ENCODE measurements at regions not wholly inside any gene's neighbourhood (a gene's known extent, or its start where the extent isn't known, plus 50 kb on each side); places are given as distances from the start of the nearest gene placed in this dataset.
A peak's percentile ranks its signal among the peaks of the same experiment; 100 is the strongest.

DNA sequence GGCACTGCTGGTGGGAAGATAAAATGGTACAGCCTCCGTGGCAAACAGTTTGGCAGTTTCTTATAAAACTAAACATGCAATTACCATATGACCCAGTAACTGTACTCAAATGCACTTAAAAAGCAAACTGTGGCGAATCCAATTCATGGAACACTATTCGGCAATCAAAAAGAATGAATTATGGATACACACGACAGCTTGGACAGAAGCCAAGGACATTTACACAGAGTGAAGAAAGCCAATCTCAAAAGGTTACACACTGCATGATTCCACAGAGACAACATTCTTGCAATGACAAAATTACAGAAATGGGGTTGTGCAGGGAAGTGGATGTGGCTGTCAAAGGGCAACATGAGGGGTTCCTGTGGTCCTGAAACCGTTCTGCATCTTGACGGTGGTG, 122.1 kb upstream of the IQSEC1 start:
- Histone ChIP-seq H3K27me3 (no peaks in the 10 kb centered on the region), H3K9me3 (no peaks in the 10 kb centered on the region), H3K36me3 (no peaks in the 10 kb centered on the region), H3K4me3 (ENCODE audit: low read depth, low read length) (no peak overlapping the region), H3K4me1 (no peaks in the 10 kb centered on the region)
- TF ChIP-seq CTCF (IDR thresholded peaks at IDR 0.05; ENCODE audit: low read depth, low read length): no peak
- no peak for DNase-seq

- Histone ChIP-seq H3K36me3 (no peaks in the 10 kb centered on the region), H3K27me3 (no peaks in the 10 kb centered on the region), H3K9me3 (no peaks in the 10 kb centered on the region), H3K4me3 (ENCODE audit: low read depth, low read length) (no peak overlapping the region), H3K4me1 (no peaks in the 10 kb centered on the region)
- TF ChIP-seq CTCF (IDR thresholded peaks at IDR 0.05; ENCODE audit: low read depth, low read length): no peak
- no peak for DNase-seq
These were observed 121.3 kb upstream of the IQSEC1 start for GRCh38 chr3:13194285-13195209.

- H3K4me1 ChIP-seq: no peaks in the 10 kb centered on the region
- H3K27me3 ChIP-seq: no peaks in the 10 kb centered on the region
- H3K4me3 ChIP-seq (ENCODE audit: low read depth, low read length): no peak overlapping the region
- no peaks in the 10 kb centered on the region for H3K36me3 ChIP-seq
- TF ChIP-seq CTCF (IDR thresholded peaks at IDR 0.05; ENCODE audit: low read depth, low read length): no peak
- no peaks in the 10 kb centered on the region for H3K9me3 ChIP-seq
- DNase-seq: no peak
These were observed 120.4 kb upstream of the IQSEC1 start for GRCh38 chr3:13193320-13194284.

DNA sequence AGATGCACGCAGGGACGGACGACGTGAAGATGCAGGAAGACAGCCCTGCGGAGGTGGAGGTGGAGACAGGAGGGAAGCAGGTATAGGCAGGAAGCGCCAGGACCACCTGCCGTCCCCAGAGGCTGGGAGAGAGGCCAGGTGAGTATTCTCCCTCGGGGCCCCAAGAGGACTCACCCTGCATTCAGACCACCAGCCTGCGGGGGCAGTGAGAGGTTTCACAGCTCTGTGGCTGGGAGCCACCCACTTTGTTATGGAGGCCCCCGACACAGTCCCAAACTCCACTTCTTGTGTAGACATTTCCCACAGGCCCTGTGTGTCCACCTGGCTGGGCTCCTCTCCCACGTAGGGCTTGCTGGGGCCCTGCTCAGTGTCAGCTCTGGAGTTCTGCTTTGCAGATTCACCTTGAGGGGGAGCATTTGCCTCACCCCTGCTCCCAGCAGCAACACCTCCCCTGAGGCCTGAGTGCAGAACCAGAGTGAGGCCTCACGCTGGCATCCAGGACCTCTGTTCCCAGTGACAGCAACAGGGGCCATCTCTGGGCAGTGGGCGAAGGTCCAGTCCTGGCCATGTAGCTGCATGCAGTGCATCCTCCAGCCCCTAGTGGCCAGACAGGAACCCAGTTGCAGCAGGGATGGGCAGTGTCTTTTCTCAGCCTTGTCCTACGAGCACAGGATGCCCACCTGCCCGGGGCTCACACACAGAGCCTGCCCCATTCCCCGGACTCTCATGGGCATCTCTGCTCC, 119.4 kb upstream of the IQSEC1 start:
- Histone ChIP-seq H3K4me1 (no peaks in the 10 kb centered on the region), H3K36me3 (no peaks in the 10 kb centered on the region), H3K9me3 (no peaks in the 10 kb centered on the region), H3K27me3 (no peaks in the 10 kb centered on the region), H3K4me3 (ENCODE audit: low read depth, low read length) (no peak overlapping the region)
- peak; percentile 16 for DNase-seq
- TF ChIP-seq CTCF (IDR thresholded peaks at IDR 0.05; ENCODE audit: low read depth, low read length): peak; percentile 49

DNA sequence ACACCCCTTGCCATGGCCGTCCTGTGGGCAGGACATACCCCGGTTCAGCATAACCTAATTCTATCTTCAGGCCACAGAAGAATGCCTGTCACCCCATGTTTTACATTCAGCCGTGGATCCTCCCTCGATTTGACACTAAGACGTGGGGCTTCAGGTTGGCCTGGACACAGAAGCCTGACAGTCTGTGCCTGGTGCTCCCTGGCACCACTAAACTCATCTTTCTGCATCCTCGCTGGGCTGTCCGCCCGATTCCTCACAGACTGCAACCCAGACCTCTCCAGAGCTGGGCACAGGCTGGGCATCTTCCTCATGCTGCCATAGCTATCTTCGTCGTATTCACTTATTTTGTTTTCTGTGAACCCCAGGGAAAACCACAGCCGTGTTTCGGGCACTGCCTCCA, 117.8 kb upstream of the IQSEC1 start:
- Histone ChIP-seq H3K36me3 (no peaks in the 10 kb centered on the region), H3K4me3 (ENCODE audit: low read depth, low read length) (no peak overlapping the region), H3K4me1 (no peaks in the 10 kb centered on the region), H3K9me3 (no peaks in the 10 kb centered on the region), H3K27me3 (no peaks in the 10 kb centered on the region)
- no peak for TF ChIP-seq CTCF (IDR thresholded peaks at IDR 0.05; ENCODE audit: low read depth, low read length)
- DNase-seq: no peak
